ENCODE measurements at regions not wholly inside any gene's neighbourhood (a gene's known extent, or its start where the extent isn't known, plus 50 kb on each side); places are given as distances from the start of the nearest gene placed in this dataset.

DNA sequence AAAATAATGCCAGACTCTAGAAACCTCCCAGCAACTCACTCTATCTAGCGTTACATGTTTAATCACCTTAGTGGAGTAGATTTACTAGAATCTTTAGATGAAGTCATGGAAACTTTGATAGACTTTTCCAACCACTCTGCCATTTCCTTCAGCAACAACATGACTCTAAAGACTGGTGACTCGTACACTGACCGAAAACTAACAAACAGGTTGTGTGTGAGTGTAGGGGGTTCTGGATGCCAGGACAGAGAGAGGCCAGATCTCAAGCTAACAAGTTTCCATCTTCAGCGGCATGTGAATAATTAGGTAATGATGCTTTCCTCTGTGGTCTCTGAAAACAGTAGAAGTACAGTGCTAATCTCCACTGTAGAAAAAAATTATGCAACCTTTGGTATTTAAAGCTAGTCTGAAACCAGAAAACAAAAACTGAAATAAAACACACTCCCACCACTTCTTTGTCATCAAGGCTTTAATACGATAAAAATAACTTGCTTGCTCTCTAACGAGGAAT is 286.4 kb downstream of the PRDM5 start:
- 82% methylated on average over 2 of the region's 6 CpGs for WGBS (ENCODE audit: insufficient coverage)
- Histone ChIP-seq H2AFZ (ENCODE audit: insufficient read depth, low read depth, low read length, poor library complexity, severe bottlenecking) (no peak overlapping the region), H3K79me2 (ENCODE audit: insufficient read depth, low read length) (no peaks in the 10 kb centered on the region), H3K4me1 (ENCODE audit: control insufficient read depth in 1 of 2, insufficient read depth in 2 of 2, low read length in 2 of 2) (no peaks in the 10 kb centered on the region), H3K4me3 (replicated peaks in 1 of 3; ENCODE audit: low read depth in 2 of 3, low read length in 3 of 3) (no peak overlapping the region), H4K20me1 (ENCODE audit: insufficient read depth, low read length) (no peaks in the 10 kb centered on the region), H3K27ac (ENCODE audit: low read depth in 1 of 2, low read length in 2 of 2) (no peak overlapping the region), H3K27me3 (ENCODE audit: control insufficient read depth in 2 of 2, insufficient read depth in 2 of 2, low read length in 2 of 2) (no peaks in the 10 kb centered on the region), H3K9ac (ENCODE audit: insufficient read depth, low read length, poor library complexity, severe bottlenecking) (no peak overlapping the region), H3K4me2 (replicated peaks; ENCODE audit: extremely low read depth, low read length, poor library complexity, severe bottlenecking) (no peak overlapping the region), H3K36me3 (replicated peaks in 1 of 2; ENCODE audit: control insufficient read depth in 1 of 2, insufficient read depth in 2 of 2, low read length in 2 of 2) (no peaks in the 10 kb centered on the region), H3K9me3 (replicated peaks in 1 of 2; ENCODE audit: control insufficient read depth in 1 of 2, insufficient read depth in 1 of 2, low read length in 2 of 2) (no peaks in the 10 kb centered on the region)
- Mint-ChIP-seq H3K4me1 (no peaks in the 10 kb centered on the region), H3K9me3 (peaks cover 0 to 2% (median 0%) of the 10 kb centered on the region in 7 donors), H3K36me3 (no peaks in the 10 kb centered on the region), H3K4me3 (no peak overlapping the region), H3K27me3 (ENCODE audit: low read depth in 3 of 3) (peaks cover 0 to 2% (median 0%) of the 10 kb centered on the region in 3 donors), H3K27ac (no peak overlapping the region)
- TF ChIP-seq, protein P1, sequence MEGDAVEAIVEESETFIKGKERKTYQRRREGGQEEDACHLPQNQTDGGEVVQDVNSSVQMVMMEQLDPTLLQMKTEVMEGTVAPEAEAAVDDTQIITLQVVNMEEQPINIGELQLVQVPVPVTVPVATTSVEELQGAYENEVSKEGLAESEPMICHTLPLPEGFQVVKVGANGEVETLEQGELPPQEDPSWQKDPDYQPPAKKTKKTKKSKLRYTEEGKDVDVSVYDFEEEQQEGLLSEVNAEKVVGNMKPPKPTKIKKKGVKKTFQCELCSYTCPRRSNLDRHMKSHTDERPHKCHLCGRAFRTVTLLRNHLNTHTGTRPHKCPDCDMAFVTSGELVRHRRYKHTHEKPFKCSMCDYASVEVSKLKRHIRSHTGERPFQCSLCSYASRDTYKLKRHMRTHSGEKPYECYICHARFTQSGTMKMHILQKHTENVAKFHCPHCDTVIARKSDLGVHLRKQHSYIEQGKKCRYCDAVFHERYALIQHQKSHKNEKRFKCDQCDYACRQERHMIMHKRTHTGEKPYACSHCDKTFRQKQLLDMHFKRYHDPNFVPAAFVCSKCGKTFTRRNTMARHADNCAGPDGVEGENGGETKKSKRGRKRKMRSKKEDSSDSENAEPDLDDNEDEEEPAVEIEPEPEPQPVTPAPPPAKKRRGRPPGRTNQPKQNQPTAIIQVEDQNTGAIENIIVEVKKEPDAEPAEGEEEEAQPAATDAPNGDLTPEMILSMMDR (IDR thresholded peaks at IDR 0.05): no peak
- intact Hi-C loops (cut with micrococcal nuclease): no loop called here
- no peak for DNase-seq

DNA sequence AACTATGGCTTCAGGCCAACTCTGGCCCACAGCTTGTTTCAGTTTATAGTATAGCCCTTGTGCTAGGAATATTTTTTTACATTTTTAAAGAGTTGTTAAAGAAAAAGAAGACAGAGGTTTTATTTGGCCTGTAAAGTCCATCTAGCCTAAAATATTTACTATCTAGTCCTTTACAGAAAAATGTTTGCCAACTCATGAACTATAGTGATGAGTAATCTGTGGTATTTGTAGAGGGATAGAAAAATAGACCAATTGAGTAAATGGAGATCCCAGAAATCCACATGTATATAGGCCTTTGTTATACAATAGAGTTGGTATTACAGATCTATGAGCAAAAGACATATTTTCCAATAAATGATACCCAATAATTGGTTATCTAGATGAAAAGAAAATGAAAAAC is 288.7 kb downstream of the PRDM5 start:
- TF ChIP-seq, protein P1 (IDR thresholded peaks at IDR 0.05): no peak
- Mint-ChIP-seq H3K4me3 (no peak overlapping the region), H3K4me1 (no peaks in the 10 kb centered on the region), H3K9me3 (peaks cover 0 to under 1% (median 0%) of the 10 kb centered on the region in 7 donors), H3K36me3 (no peaks in the 10 kb centered on the region), H3K27ac (no peak overlapping the region), H3K27me3 (ENCODE audit: low read depth in 3 of 3) (peaks cover 0 to 3% (median 0%) of the 10 kb centered on the region in 3 donors)
- Histone ChIP-seq H3K4me1 (ENCODE audit: control insufficient read depth in 1 of 2, insufficient read depth in 2 of 2, low read length in 2 of 2) (no peaks in the 10 kb centered on the region), H3K27me3 (ENCODE audit: control insufficient read depth in 2 of 2, insufficient read depth in 2 of 2, low read length in 2 of 2) (no peaks in the 10 kb centered on the region), H2AFZ (ENCODE audit: insufficient read depth, low read depth, low read length, poor library complexity, severe bottlenecking) (no peak overlapping the region), H3K4me2 (replicated peaks; ENCODE audit: extremely low read depth, low read length, poor library complexity, severe bottlenecking) (no peak overlapping the region), H4K20me1 (ENCODE audit: insufficient read depth, low read length) (no peaks in the 10 kb centered on the region), H3K27ac (ENCODE audit: low read depth in 1 of 2, low read length in 2 of 2) (no peak overlapping the region), H3K36me3 (replicated peaks in 1 of 2; ENCODE audit: control insufficient read depth in 1 of 2, insufficient read depth in 2 of 2, low read length in 2 of 2) (no peaks in the 10 kb centered on the region), H3K79me2 (ENCODE audit: insufficient read depth, low read length) (no peaks in the 10 kb centered on the region), H3K9me3 (replicated peaks in 1 of 2; ENCODE audit: control insufficient read depth in 1 of 2, insufficient read depth in 1 of 2, low read length in 2 of 2) (no peaks in the 10 kb centered on the region), H3K4me3 (replicated peaks in 1 of 3; ENCODE audit: low read depth in 2 of 3, low read length in 3 of 3) (no peak overlapping the region), H3K9ac (ENCODE audit: insufficient read depth, low read length, poor library complexity, severe bottlenecking) (no peak overlapping the region)
- intact Hi-C loops (cut with micrococcal nuclease): no loop called here
- no peak for DNase-seq
